ENCODE measurements at regions not wholly inside any gene's neighbourhood (a gene's known extent, or its start where the extent isn't known, plus 50 kb on each side); places are given as distances from the start of the nearest gene placed in this dataset.

GRCh38 chr14:106844608-106845285, 1318.4 kb downstream of the TMEM121 start (continued):
- TF ChIP-seq PRDM15 (CRISPR knock-in tag; IDR thresholded peaks at IDR 0.05) (no peak; the same call in 1 of the 2 replicates), ZNF558 (CRISPR knock-in tag; IDR thresholded peaks at IDR 0.05; ENCODE audit: borderline replicate concordance) (peak; percentile 50; the same call in 1 of the 2 replicates), SNRNP70 (IDR thresholded peaks at IDR 0.05; ENCODE audit: low read depth, low read length) (no peak), ZNF207 (IDR thresholded peaks at IDR 0.05; ENCODE audit: borderline replicate concordance) (no peak), SCMH1 (CRISPR knock-in tag; IDR thresholded peaks at IDR 0.05; ENCODE audit: borderline replicate concordance) (no peak), ZNF83 (CRISPR knock-in tag; IDR thresholded peaks at IDR 0.05; ENCODE audit: borderline replicate concordance) (no peak), GZF1 (CRISPR knock-in tag; IDR thresholded peaks at IDR 0.05) (no peak), ZNF138 (CRISPR knock-in tag; IDR thresholded peaks at IDR 0.05; ENCODE audit: low read depth) (no peak), RBM39 (IDR thresholded peaks at IDR 0.05; ENCODE audit: low read depth, low read length, poor library complexity, severe bottlenecking) (peak; percentile 77), FOXM1 (CRISPR knock-in tag; IDR thresholded peaks at IDR 0.05) (no peak), POGZ (CRISPR knock-in tag; IDR thresholded peaks at IDR 0.05) (0 out of 2 replicates have a peak, but pooled peaks have one; percentile 13), ZFP36L2 (CRISPR knock-in tag; IDR thresholded peaks at IDR 0.05) (no peak), MAFG (CRISPR knock-in tag; IDR thresholded peaks at IDR 0.05) (no peak), ARID3A (IDR thresholded peaks at IDR 0.05; ENCODE audit: low read depth, low read length) (no peak), SRSF9 (IDR thresholded peaks at IDR 0.05; ENCODE audit: borderline replicate concordance, insufficient read depth, low read depth, low read length, poor library complexity, severe bottlenecking) (no peak), NFATC3 (CRISPR knock-in tag; IDR thresholded peaks at IDR 0.05) (no peak), ZNF605 (CRISPR knock-in tag; IDR thresholded peaks at IDR 0.05) (no peak; the same call in 1 of the 2 replicates), ZSCAN29 (CRISPR knock-in tag; conservative IDR thresholded peaks at IDR 0.05) (no peak), CHD4 (IDR thresholded peaks at IDR 0.05; ENCODE audit: borderline replicate concordance, low read length) (no peak), ZNF431 (CRISPR knock-in tag; IDR thresholded peaks at IDR 0.05; ENCODE audit: borderline replicate concordance, low read depth) (no peak), PREB (CRISPR knock-in tag; IDR thresholded peaks at IDR 0.05) (no peak), ZNF496 (CRISPR knock-in tag; IDR thresholded peaks at IDR 0.05; ENCODE audit: insufficient replicate concordance) (no peak)

Data from HepG2 (cell line).